GM18868 (cell line): ENCODE measurements at regions not wholly inside any gene's neighbourhood (a gene's known extent, or its start where the extent isn't known, plus 50 kb on each side); places are given as distances from the start of the nearest gene placed in this dataset.
"Not testable (repeated sequence)": the region's sequence is repeated elsewhere in the genome, so short reads cannot be mapped to it uniquely, and the experiment has no call there.

Experiments
- ATAC-seq: cut with Tn5 transposase; IDR thresholded peaks from one replicate; pipeline ENCODE4 v1.9.1; 2021; ENCODE audit warnings: mild to moderate bottlenecking, moderate library complexity; ENCODE audit not compliant: unreplicated experiment

DNA sequence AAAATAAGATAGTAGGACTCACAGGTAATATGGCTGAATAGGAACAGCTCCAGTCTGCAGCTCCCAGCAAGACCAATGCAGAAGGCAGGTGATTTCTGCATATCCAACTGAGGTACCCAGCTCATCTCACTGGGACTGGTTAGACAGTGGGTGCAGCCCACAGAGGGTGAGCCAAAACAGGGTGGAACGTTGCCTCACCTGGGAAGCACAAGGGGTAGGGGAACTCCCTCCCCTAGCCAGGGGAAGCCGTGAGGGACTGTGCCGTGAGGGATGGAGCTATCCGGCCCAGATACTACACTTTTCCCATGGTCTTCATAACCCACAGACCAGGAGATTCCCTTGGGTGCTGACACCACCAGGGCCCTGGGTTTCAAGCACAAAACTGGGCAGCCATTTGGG lies 114.8 kb upstream of the GNAI1 start:
- ATAC-seq = not testable (repeated sequence)

DNA sequence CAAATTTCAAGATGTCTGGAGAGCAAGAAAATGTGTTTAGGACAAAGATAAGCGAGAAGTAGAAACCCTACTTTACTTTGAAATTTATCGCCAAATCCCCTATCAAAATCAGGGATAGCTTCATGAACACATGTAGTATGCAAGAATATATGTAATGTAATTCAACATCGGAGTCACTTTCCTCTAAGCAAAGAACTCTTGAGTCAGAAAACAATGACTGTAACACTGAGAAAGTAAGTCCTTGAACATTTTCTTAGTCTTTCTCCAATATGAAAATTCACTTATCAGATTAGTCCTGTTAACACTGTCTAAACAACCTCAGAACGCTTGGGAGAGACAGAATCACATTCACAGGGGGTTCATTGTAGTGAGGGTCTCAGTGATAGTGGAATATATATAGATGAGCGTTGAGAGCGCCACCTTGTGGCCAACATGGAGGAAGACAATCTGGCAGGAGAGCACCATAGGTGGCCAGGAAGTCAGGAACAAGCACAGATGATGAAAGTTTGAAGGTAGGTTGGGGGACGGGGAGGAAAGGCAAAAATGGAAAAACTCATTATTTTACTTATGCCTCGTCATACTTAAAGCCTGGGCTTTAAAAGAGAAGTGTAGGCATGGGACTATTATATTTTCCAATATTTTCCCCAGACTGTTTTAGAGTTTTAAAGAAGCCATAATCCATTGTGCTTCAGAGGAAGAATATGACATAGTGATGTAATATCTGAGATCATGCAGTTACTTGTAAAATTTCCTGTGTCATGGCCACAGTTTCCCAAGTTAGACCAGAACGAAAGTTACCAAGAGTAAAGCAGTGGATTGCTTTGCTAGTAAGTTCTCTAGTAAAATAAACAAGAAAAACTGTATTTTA lies 115.5 kb upstream of the GNAI1 start:
- peak; percentile 98 for ATAC-seq

DNA sequence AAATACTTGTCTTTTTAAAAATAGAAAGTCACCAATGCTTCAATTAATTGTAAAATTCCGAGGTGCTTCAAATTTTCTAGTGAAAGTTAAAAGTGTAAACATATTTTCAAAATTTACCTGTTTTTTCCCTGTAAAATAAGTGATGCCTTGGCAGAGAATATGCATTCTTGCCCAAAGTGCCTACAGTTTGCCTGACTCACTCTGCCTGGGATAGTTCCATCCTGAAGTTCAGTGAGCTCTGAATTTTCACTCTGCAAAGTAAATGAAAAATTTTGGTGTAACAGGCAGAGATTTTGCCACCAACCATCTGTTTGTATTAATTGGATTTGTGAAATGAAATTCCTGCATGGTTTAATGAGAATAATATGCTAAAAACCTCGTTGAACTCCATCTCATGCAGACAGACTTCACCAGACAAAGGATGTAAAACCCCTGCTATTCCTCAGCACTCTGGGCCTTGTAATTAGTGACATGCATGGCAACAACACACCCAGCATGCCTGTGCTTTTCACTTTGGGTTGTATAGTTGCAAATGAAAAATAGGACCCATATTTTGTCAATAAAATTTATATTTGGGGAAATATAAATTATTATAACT lies 117.4 kb upstream of the GNAI1 start:
- ATAC-seq = no peak

DNA sequence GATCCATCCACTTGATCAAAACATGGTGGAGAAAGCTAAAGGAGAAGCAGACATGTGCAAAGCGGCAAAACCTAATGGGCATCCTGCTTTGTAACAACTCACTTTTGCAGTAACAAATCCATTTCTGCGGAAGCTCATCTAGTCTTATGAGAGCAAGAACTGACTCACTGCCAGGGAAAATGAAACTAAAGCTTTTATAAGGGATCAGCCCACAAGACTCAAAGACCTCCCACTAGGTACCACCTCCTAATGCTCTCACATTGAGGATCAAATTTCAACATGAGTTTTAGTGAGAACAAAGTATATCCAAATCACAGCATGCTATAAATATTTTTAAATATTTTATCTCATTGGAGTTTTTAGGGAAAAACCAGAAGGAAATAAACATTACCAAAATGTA lies 120.1 kb upstream of the GNAI1 start:
- no peak for ATAC-seq

DNA sequence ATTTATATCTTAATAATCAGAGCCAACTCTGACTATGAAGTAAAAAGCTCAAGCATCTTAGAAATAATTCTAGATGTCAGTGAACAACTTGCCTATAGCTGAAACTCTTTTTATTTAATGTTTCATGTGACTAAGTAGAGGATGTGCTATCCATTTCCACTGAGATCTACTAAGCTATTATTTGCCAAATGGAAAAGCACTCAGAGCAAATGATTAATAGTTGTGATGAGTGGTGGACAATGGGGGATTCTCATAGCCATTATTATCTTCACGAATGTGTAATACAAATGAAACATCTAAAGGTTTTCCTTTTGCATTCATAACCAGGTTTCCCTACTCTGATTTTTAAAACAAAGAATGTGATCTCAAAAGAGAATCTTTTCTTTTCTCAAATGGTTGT lies 126.6 kb upstream of the GNAI1 start:
- no peak for ATAC-seq

DNA sequence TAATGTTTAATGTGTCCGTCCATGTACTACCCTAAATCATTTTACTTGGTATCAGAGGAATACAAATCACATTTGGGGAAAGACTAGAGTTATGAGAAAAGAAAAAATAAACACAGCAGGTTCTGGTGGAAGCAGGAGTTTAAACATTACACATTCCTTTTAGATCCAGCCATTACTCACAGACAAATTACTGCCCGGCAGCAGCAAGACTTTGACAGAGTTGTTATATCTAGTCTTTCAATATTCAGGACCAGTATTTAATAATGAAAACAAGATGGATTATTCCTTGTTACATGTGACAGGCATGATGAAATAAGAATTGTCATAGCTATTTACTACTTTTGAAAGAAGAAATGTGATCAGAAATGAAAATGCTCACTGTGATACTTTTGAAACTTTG lies 131.8 kb upstream of the GNAI1 start:
- ATAC-seq = no peak

DNA sequence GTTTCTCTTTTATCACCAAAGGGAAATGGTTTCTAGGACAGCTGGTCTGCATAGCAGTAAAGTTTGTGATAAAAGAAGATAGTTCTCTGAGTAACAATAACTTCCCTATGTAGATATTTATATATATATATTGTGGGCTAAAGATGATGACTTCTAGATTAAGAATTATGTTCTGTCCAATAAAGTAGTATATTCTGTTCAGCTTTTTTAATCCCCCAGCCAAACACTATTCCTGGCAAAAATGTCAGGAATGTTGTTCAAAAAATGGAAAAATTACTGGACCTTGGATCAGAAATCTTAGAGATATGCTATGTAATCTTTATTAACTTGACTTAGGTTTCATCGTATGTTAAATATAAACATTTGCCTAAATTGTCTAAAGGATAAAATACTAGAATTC lies 136.3 kb upstream of the GNAI1 start:
- no peak for ATAC-seq

DNA sequence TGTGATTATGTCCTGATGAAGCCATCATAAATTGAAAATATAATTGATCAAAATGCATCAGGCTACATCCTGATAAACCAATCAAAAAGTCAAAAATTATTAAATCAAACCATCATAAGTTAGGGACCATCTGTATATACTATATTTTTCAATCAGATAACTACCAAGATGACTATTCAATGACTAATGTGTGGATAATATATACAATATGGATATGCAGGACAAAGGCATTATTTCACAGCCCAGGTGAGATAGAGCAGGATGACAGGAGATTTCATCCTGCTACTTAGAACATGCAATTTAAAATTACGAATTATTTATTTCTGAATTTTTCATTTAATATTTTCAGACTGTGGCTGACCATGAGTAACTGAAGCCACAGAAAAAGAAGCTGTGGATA lies 137.3 kb upstream of the GNAI1 start:
- ATAC-seq = no peak

DNA sequence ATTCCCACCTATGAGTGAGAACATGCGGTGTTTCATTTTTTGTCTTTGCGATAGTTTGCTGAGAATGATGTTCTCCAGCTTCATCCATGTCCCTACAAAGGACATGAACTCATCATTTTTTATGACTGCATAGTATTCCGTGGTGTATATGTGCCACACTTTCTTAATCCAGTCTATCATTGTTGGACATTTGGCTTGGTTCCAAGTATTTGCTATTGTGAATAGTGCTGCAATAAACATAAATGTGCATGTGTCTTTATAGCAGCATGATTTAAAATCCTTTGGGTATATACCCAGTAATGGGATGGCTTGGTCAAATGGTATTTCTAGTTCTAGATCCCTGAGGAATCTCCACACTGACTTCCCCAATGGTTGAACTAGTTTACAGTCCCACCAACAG lies 138.9 kb upstream of the GNAI1 start:
- not testable (repeated sequence) for ATAC-seq

DNA sequence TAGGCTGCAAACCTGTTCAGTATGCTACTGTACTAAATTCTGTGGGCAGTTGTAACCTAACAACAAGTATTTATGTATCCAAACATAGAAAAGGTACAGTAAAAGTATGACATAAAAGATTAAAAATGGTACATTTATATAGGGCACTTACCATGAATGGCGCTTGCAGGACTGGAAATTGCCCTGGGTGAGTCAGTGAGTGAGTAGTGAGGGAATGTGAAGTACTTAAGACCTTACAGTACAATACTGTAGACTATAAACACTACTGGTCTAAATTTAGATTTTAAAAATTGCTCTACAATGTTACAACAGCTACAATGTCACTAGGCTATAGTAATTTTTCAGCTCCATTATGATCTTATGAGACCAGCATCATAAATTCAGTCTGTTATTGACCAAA lies 146.0 kb upstream of the GNAI1 start:
- no peak for ATAC-seq

DNA sequence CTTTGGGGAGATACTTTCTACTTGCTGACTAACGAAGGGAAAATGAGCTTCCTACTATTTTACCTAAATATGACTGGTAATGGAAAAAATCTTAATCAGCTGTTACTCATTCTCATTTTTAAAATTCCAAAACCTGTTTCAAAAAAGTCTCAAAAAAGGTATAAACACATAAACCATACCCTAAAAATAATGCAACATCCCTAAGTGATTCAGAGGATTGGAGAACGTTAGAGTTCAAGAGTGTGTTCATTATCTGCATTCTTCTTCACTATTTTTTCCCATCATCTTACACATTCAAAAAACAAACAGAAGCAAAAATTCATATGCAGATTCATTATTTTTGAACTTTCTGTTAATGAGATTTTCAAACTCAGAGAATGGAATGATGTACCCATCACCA lies 150.4 kb upstream of the GNAI1 start:
- no peak for ATAC-seq

DNA sequence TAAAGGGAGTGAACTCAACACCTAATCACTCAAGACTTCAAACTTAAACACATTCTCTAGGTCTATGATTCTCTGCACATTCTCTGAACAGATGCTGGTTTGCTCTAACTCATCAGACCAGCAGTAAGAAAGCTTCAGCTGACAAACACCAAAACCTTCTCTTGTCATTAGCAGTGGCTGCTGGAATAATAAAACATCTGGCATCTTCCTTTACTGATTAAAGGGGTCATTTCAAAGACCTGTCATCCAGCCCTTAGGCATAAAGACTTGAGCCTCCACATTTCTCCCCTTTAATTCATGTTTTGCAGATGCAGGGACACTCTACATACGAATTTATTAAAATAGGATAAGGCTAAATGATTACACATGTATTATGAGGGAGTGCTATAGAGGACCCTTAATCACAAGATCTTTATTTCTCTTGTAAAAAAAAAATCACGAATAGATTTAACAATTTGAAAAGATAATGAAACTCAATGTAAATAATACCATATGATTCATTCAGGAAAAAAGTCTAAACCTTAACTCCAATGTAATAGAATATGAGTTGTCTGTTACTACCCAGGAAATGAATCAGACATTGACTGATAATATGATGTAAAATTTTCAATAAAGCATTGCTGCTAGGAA lies 152.4 kb upstream of the GNAI1 start:
- ATAC-seq = no peak

DNA sequence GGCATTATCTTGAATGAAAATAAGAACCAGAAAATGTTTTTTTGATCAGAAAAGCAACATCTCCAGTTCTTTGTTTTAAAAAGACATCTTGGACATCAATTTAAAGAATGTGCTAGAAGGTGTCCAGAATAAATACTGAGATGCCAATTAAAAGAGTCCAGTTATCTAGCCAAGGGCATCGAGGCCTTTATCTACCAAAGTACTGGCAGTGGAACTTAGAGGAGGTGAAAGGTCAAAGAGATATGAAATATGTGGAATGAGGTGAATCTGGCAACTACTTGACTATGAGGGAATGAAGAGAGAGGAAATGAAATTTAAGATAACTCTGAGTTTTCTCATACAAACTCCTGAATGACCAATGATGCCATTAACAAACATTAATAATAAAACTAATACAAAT lies 154.3 kb upstream of the GNAI1 start:
- ATAC-seq = no peak

DNA sequence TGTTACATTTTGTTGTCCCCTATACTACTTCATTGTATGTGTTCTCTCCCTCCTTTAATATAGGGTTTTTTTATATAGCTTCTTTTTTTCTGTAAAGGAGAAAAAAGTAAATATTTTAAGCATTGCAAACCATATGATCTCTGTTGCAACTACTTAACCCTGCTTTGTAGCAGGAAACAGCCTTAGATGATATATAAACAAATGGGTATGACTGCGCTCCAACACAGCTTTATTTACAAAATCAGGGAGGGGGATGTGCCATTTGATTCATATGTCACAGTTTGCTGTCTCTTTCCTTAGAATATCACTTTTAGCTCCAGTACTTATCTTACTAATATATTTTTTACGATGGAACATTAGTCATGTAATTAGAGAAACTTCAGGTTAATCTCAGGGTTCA lies 155.2 kb upstream of the GNAI1 start:
- ATAC-seq = no peak

DNA sequence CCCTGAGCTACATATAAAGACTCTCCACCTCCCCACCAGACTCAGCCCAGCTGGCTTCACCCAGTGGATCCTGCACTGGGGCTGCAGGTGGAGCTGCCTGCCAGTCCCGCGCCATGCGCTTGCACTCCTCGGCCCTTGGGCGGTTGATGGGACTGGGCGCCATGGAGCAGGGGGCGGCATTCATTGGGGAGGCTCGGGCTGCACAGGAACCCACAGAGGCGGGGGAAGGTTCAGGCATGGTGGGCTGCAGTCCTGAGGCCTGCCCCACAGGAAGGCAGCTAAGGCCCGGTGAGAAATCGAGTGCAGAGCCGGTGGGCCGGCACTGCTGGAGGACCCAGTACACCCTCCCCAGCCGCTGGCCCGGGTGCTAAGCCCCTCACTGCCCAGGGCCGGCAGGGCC lies 157.2 kb upstream of the GNAI1 start:
- ATAC-seq = no peak

DNA sequence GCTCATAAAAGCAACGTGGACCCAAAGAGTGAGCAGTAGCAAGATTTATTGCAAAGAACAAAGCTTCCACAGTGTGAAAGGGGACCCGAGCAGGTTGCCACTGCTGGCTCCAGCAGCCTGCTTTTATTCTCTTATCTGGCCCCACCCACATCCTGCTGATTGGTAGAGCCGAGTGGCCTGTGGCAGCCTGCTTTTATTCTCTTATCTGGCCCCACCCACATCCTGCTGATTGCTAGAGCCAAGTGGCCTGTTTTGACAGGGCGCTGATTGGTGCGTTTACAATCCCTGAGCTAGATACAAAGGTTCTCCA lies 158.0 kb upstream of the GNAI1 start:
- not testable (repeated sequence) for ATAC-seq

DNA sequence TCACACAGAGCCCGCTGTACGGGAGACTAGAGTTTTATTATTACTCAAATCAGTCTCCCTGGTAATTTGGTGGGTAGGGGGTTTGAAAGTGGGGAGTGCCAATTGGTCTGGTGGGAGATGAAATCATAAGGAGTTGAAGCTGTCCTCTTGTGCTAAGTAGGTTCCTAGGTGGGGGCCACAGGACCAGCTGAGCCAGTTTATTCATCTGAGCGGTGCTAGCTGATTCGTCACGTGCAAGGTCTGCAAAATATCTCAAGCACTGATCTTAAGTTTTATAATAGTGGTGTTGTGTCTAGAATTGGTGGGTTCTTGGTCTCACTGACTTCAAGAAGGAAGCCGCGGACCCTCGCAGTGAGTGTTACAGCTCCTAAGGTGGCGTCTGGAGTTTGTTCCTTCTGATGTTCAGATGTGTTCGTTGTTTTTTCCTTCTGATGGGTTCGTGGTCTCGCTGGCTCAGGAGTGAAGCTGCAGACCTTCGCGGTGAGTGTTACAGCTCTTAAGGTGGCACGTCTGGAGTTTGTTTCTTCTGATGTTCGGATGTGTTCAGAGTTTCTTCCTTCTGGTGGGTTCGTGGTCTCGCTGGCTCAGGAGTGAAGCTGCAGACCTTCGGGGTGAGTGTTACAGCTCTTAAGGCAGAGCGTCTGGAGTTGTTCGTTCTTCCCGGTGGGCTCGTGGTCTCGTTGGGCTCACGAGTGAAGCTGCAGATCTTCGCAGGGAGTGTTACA lies 158.5 kb upstream of the GNAI1 start:
- ATAC-seq = not testable (repeated sequence)

DNA sequence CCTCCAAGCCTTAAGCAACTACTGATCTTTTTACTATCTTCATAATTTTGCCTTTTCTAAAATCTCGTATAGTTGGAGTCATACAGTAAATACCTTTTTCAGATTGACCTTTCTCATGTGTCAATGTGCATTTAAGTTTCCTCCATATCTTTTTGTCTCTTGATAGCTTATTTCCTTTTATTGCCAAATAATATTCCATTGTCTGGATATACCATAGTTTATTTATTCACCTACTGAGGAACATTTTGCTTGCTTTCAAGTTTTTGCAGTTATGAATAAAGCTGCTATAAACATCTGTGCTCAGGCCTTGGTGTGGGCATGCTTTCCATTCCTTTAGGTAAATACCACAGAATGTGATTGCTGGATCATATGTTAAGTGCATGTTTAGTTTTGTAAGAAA lies 161.2 kb upstream of the GNAI1 start:
- no peak for ATAC-seq

DNA sequence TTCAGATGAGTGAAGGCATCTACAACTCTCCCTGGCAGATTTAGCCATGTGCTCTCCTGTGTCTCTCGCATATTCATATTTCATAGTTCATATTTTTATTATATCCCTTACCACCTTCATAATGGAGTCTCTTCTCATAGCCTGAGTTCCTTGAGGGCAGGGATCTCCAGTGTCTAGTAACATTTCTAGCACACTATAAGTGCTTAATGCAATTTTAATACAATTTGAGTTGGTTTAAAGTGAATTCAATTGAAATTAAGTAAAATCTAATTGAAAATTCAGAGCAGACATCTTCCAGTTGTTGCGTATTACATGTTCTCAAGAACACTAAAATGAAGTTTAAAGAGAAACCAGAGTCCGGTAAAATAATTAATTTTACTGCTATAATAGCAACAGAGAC lies 163.6 kb upstream of the GNAI1 start:
- no peak for ATAC-seq

DNA sequence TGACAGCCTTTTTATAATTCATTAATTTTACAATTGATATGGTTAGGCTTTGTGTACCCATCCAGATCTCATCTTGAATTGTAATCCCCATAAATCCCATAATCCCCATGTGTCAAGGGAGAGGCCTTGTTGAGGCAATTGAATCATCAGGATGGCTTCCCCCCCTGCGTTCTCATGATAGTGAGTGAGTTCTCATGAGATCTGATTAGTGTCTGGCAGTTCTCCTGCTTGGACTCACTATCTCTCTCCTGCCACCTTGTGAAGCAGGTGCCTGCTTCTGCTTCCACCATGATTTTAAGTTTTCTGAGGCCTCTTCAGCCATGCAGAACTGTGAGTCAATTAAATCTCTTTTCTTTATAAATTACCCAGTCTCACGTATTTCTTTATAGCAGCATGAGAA lies 165.7 kb upstream of the GNAI1 start:
- ATAC-seq = no peak

DNA sequence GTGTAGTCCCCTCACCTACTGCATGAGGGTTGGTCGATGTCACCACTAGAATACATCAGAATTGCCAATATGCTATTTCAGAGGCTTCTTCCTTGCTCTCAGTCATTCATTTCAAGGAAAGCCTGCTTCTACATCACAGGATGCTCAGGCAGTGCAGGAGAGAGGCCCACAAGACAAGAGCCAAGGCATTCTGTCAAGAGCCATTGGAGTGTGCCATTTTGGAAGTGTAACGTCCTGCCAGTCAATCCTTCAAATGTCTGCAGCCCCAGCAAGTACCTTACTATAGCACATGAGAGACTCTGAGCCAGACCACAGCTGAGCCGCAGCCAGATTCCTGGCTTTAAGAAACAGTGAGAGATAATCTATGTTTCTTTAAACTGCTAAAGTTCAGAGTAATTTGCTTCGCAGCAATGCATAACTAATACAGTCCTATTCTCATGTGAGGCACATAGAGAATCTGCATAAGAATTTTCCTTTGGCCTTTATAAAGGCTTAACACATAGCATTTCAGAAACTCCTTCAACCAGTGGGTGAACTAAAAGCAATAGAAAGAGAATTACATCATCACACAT lies 166.5 kb upstream of the GNAI1 start:
- ATAC-seq = no peak
